GM18907 (cell line): ENCODE measurements at regions not wholly inside any gene's neighbourhood (a gene's known extent, or its start where the extent isn't known, plus 50 kb on each side); places are given as distances from the start of the nearest gene placed in this dataset.
"Not testable (repeated sequence)": the region's sequence is repeated elsewhere in the genome, so short reads cannot be mapped to it uniquely, and the experiment has no call there.

Experiments
- ATAC-seq: cut with Tn5 transposase; IDR thresholded peaks from one replicate; pipeline ENCODE4 v1.9.1; 2021; ENCODE audit warnings: mild to moderate bottlenecking, moderate library complexity; ENCODE audit not compliant: unreplicated experiment

- ATAC-seq: peak; percentile 87
These were observed 53.3 kb downstream of the FOXD4L1 start for GRCh38 chr2:113551637-113552318.

DNA sequence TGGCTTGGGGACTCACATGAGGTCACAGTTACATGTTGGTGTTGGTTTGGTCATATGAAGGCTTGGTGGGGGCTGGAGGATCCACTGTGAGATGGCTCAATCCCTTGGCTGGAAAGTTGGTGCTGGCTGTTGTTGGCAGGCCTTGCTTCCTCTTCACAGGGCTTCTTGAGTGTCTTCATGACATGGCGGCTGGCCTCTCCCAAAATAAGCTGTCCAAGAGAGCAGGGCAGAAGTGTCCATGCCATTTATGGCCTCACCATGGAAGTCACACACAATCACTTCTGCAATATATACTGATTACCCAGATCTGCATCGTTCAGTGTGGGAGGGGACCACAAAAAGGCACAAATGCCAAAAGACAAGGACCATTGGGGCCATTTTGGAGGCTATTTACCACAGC, 61.4 kb downstream of the FOXD4L1 start:
- ATAC-seq: not testable (repeated sequence)

- ATAC-seq: peak; percentile 94
These were observed 64.2 kb downstream of the FOXD4L1 start for GRCh38 chr2:113562662-113563061.

DNA sequence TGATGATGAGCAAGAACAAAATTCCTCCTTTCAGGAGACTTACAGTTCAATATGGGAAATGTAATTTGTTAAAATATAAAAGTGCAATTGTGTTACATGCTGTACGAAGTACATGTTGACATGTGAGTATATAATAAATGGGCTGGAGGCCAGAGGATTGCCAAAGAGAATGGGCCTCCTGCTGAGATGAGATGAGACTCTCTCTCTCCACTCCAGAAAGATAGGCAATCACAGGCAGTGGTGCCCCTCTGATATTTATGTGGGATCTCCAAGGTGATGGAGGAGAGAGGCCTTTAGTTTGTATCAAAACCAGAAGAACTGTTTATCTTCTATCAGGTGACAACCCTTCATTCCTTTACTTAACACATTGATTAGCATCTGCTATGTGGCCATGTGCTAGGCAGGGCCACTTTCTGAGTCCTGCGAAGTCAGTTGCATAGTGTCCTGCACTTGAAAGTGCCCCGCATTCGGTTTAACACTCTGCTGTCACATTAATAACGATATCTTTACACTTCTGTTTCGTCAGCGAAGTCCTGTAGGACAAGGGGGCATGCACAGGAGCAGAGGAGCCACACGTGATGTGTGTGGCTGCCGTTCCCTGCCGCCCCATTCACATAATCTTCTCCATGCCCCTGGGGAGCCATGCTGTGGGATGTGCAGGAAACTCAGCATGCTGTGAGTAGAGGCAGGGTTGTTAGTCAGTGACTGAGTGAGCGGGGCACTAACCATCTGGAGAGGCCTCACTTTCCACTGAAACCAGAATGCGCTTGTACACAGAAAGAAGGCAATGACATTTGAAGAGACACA, 60.2 kb upstream of the RABL2A start:
- not testable (repeated sequence) for ATAC-seq

DNA sequence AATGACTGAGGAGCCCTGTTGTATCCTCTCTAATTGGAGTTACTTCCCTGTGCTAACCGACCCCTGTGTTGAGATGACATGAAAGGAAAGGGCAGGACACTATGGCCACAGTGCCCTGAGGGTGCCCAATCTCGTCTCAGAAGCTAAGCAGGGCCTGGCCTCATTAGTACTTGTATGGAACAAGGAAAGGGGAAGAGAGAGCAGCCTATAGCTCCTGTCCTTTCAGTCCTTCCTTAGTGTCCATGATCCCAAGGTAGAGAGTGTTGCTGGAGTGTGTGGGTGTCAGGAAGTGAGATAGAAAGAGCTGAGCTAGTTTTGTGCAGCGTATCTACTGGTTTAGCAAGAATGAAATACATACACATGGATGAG, 59.6 kb upstream of the RABL2A start:
- ATAC-seq: not testable (repeated sequence)

- ATAC-seq: not testable (repeated sequence)
These were observed 58.8 kb upstream of the RABL2A start for GRCh38 chr2:113568231-113568630.

DNA sequence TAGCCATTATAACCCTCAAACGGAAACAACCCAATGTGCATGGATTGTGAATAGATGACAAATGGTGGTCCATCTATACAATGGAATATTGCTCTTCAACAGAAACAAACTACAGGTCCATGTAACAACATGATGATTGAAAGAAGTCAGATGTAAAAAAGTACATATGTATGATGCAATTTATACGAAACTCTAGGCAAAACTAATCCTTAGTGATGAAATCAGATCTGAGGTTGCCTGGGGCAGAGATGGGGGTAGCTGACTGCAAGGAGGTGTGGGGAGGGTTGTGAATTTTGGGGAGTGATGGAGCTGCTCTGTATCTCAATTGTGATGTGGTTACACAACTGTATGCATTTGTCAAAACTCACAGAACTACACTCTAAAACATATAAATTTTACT, 57.0 kb upstream of the RABL2A start:
- ATAC-seq: not testable (repeated sequence)

DNA sequence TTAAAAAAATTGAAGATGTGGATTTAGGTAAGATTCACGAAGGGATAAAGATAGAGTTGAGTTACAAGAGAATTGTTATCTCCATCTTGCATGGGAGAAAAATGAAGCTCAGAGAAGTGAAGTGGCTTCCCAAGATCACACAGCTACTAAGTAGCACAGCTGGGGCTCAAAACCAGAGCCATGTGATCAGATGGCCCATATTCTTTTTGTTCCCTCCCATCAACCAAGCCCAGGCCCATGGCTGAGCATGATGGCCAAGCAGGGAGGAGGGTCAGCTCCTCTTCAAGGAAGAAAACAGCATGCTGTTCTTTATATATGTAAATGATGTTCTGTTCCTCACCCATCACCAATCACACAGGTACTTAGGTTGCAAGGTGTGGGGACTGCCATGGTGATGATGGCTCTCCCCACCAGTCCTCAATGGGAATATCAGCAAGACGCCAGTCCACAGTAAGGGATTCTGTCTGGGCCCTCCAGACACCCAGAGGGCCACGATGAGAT, 56.5 kb upstream of the RABL2A start:
- ATAC-seq: not testable (repeated sequence)

GRCh38 chr2:113571482-113572068, 55.5 kb upstream of the RABL2A start:
- not testable (repeated sequence) for ATAC-seq

DNA sequence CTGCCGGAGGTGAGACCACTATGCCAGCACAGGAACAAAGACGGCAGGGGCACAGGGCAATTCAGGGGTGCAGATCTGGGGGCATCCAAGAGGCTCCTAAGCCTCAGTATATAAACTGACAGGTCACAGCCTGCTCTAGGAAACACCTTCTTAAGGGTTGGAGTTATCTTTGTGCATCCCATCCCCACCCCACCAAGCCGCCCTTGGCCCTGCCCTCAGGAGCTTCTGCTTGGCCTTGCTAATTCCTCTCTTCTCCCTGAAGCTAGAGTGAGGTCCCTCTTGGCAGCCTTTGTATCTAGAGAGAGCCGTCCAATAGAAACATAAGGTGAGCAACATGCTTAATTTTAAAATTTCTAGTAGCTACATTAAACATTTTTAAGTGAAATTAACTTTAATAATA, 51.3 kb upstream of the RABL2A start:
- ATAC-seq: not testable (repeated sequence)

DNA sequence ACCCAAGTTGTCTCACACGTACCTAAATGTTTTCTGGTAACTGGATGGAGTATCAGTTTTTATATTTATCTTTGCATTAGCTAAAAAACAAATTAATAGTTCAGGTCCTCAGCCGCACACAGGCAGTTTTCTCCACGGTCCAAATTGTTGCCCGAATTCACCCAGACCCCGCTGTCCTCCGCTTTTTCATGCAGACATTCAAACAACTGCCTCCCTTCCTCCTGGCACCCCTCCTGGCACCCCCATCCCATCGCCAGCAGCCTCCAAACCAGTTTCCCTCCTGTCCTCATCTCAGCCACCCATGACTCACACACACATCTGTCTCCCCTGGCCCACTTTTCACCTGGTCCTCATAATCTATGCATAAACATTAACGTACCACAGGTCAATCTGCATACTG, 50.7 kb upstream of the RABL2A start:
- ATAC-seq: not testable (repeated sequence)
